ENCODE measurements at regions not wholly inside any gene's neighbourhood (a gene's known extent, or its start where the extent isn't known, plus 50 kb on each side); places are given as distances from the start of the nearest gene placed in this dataset.

DNA sequence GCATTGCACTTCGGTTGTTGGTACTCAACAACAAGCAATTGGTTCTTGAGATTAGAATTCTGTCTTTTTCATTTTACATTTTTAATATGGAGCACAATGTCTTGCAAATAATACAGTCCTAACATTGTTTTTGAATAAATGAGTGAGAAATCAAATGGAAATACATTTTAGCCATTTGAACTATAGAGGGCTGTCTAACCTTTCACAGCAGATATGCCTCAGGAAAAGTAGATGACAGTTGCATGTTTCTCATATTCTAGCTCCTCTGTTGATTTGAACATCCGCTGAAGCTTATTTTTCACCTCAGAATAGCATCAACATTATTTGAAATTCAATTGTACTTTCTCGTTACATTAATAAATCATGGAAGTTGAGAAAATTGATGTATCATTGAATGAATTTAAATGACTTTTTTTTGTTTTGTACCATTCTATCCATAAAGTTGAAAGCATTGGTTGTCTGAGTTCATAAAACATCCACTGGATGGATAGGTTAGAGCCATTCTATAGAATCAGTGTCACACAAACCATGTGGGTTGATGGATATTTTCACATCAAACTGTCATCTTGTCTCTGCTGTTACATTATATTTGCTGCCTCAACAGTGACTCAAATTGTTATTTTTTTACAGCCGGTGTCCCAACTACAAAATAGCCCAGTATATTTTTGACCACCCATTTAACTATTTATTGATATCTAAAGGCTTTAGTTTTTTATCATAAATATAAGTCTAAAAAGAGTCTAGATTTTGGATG lies 928.3 kb downstream of the NSUN3 start:
- H3K9ac ChIP-seq (ENCODE audit: low read depth, low read length) = no peak overlapping the region
- no peaks in the 10 kb centered on the region for H3K36me3 ChIP-seq (ENCODE audit: control insufficient read depth, insufficient read depth, low read length)
- H3K27me3 ChIP-seq (ENCODE audit: control insufficient read depth, insufficient read depth, low read length) = no peaks in the 10 kb centered on the region
- H3K4me1 ChIP-seq (ENCODE audit: control insufficient read depth, insufficient read depth, low read length) = no peaks in the 10 kb centered on the region
- no peak overlapping the region for H3K4me3 ChIP-seq (ENCODE audit: low read depth, low read length)
- H3K9me3 ChIP-seq (ENCODE audit: control insufficient read depth, insufficient read depth, low read length) = no peaks in the 10 kb centered on the region

- Histone ChIP-seq H3K36me3 (ENCODE audit: control insufficient read depth, insufficient read depth, low read length) (no peaks in the 10 kb centered on the region), H3K9ac (ENCODE audit: low read depth, low read length) (no peak overlapping the region), H3K27me3 (ENCODE audit: control insufficient read depth, insufficient read depth, low read length) (no peaks in the 10 kb centered on the region), H3K9me3 (ENCODE audit: control insufficient read depth, insufficient read depth, low read length) (no peaks in the 10 kb centered on the region), H3K4me1 (ENCODE audit: control insufficient read depth, insufficient read depth, low read length) (no peaks in the 10 kb centered on the region), H3K4me3 (ENCODE audit: low read depth, low read length) (no peak overlapping the region)
Observed at GRCh38 chr3:94996743-94997142, 933.9 kb downstream of the NSUN3 start.

DNA sequence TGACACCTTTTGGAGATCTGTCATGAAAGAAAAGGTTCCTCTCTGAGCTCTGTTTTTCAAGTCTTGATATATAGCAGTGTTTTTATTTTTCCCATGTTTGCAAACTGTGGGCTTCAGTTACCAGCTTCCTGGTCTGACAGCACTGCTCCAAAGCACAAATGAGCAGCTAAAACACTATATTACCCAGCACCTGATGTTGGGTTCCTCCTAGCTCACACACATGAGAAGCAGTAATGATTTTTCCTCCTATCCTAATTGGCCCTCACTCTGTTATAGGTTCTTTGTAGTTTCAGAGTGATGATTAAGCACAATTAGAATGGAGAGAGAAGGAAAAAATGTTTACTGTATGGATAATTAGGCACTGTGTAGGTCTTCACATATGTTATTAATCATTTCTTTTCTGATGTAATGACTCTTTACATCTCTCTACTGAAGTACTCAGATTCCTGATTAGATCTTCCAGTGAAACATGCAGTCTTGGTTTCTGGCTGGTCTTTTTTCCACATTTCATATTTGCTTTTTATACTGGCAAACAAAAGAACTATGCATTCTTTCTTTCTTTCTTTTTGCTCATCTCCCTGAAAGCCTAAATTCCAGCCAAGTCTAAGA lies 939.7 kb downstream of the NSUN3 start:
- Histone ChIP-seq H3K36me3 (ENCODE audit: control insufficient read depth, insufficient read depth, low read length) (no peaks in the 10 kb centered on the region), H3K9ac (ENCODE audit: low read depth, low read length) (no peak overlapping the region), H3K9me3 (ENCODE audit: control insufficient read depth, insufficient read depth, low read length) (no peaks in the 10 kb centered on the region), H3K27me3 (ENCODE audit: control insufficient read depth, insufficient read depth, low read length) (no peaks in the 10 kb centered on the region), H3K4me1 (ENCODE audit: control insufficient read depth, insufficient read depth, low read length) (peaks cover 4% of the 10 kb centered on the region), H3K4me3 (ENCODE audit: low read depth, low read length) (no peak overlapping the region)

DNA sequence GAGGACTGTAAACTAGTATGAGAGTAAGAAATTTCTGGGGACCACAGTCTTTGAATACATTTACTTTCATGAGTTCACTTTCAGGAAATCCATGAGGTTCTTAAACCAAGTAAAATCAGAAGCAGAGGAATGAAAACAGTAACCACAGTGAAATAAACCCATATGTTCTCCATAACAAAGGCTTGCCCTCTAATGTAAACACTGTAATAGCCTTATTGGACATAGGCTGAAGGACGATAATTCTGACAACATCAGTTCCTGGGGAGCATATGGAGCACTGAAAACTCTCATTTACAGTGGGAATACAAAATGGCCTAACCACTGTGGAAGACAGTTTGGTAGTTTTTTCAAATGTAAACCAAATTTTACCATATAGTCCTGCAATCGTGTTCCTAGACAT lies 965.8 kb downstream of the NSUN3 start:
- Histone ChIP-seq H3K9me3 (ENCODE audit: control insufficient read depth, insufficient read depth, low read length) (no peaks in the 10 kb centered on the region), H3K4me1 (ENCODE audit: control insufficient read depth, insufficient read depth, low read length) (no peaks in the 10 kb centered on the region), H3K27me3 (ENCODE audit: control insufficient read depth, insufficient read depth, low read length) (no peaks in the 10 kb centered on the region), H3K9ac (ENCODE audit: low read depth, low read length) (no peak overlapping the region), H3K36me3 (ENCODE audit: control insufficient read depth, insufficient read depth, low read length) (no peaks in the 10 kb centered on the region), H3K4me3 (ENCODE audit: low read depth, low read length) (no peak overlapping the region)

- Histone ChIP-seq H3K27me3 (ENCODE audit: control insufficient read depth, insufficient read depth, low read length) (no peaks in the 10 kb centered on the region), H3K9me3 (ENCODE audit: control insufficient read depth, insufficient read depth, low read length) (no peaks in the 10 kb centered on the region), H3K4me1 (ENCODE audit: control insufficient read depth, insufficient read depth, low read length) (no peaks in the 10 kb centered on the region), H3K36me3 (ENCODE audit: control insufficient read depth, insufficient read depth, low read length) (no peaks in the 10 kb centered on the region), H3K9ac (ENCODE audit: low read depth, low read length) (no peak overlapping the region), H3K4me3 (ENCODE audit: low read depth, low read length) (no peak overlapping the region)
Observed at GRCh38 chr3:95029644-95030043, 966.8 kb downstream of the NSUN3 start.

DNA sequence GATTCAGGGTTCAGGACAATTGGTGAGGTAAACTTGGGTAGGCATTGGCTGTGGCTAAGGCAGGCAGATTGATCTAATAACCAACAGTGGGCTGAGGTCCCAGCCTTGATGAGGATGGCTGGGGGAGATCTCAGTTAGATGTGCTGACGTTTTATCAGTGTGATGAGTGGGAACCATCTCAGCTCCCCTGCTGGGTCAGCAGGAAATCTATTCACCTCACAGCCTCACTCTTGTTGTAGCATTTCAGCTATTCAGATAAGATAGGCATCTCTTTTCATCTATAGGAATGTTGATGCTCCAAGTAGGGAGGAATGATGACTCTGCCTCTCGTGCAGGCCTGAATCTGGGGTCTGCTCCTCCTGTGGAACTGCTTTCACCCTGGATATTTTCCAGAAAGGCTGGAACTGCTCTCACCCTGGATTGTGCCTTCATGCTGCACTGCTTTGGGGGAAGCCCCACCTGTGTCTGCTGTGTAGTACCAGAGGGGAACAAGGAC lies 973.7 kb downstream of the NSUN3 start:
- Histone ChIP-seq H3K4me1 (ENCODE audit: control insufficient read depth, insufficient read depth, low read length) (no peaks in the 10 kb centered on the region), H3K27me3 (ENCODE audit: control insufficient read depth, insufficient read depth, low read length) (no peaks in the 10 kb centered on the region), H3K9ac (ENCODE audit: low read depth, low read length) (no peak overlapping the region), H3K4me3 (ENCODE audit: low read depth, low read length) (no peak overlapping the region), H3K36me3 (ENCODE audit: control insufficient read depth, insufficient read depth, low read length) (no peaks in the 10 kb centered on the region), H3K9me3 (ENCODE audit: control insufficient read depth, insufficient read depth, low read length) (no peaks in the 10 kb centered on the region)

GRCh38 chr3:95037097-95037496 lies 974.2 kb downstream of the NSUN3 start:
- H3K9me3 ChIP-seq (ENCODE audit: control insufficient read depth, insufficient read depth, low read length) = no peaks in the 10 kb centered on the region
- no peaks in the 10 kb centered on the region for H3K36me3 ChIP-seq (ENCODE audit: control insufficient read depth, insufficient read depth, low read length)
- no peak overlapping the region for H3K4me3 ChIP-seq (ENCODE audit: low read depth, low read length)
- H3K4me1 ChIP-seq (ENCODE audit: control insufficient read depth, insufficient read depth, low read length) = no peaks in the 10 kb centered on the region
- no peak overlapping the region for H3K9ac ChIP-seq (ENCODE audit: low read depth, low read length)
- H3K27me3 ChIP-seq (ENCODE audit: control insufficient read depth, insufficient read depth, low read length) = no peaks in the 10 kb centered on the region

DNA sequence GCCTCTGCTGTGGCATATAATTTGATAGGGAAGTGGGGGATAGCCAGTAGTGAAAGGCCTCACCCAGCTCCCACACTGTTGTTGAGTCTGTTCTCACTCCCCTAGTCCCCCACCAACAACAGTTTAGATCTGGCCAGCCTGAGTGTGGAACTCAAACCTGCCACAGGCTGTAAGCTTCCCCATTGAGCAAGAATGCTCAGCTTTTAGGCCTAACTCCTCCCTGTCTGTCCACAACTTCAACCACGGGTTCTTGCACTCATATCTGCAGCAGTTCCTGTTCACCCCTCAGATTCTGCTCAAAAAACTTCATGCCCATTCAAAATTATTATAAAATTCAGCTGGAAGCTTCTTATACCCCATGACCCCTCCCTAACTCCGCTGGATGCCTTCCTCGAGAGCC lies 975.1 kb downstream of the NSUN3 start:
- Histone ChIP-seq H3K36me3 (ENCODE audit: control insufficient read depth, insufficient read depth, low read length) (no peaks in the 10 kb centered on the region), H3K4me1 (ENCODE audit: control insufficient read depth, insufficient read depth, low read length) (no peaks in the 10 kb centered on the region), H3K27me3 (ENCODE audit: control insufficient read depth, insufficient read depth, low read length) (no peaks in the 10 kb centered on the region), H3K9ac (ENCODE audit: low read depth, low read length) (no peak overlapping the region), H3K9me3 (ENCODE audit: control insufficient read depth, insufficient read depth, low read length) (no peaks in the 10 kb centered on the region), H3K4me3 (ENCODE audit: low read depth, low read length) (no peak overlapping the region)

DNA sequence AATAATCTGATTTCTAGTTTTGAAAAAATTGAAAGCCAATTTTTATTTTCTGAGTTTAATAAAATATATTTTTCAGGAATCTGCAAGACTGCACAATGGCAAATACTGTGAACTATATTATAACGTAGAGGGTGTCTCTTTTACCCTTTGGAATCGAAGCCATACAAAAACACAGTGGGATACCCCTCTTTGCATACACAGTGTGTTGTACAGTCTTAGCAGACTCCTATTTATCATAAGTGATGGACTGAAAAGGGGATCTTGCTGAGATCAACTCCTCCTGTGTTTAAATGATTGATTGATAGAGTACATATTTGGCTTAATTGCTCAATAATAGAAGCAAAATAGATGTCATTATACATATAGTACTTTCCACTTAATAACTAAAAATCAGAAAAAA lies 981.2 kb downstream of the NSUN3 start:
- Histone ChIP-seq H3K36me3 (ENCODE audit: control insufficient read depth, insufficient read depth, low read length) (no peaks in the 10 kb centered on the region), H3K27me3 (ENCODE audit: control insufficient read depth, insufficient read depth, low read length) (no peaks in the 10 kb centered on the region), H3K9ac (ENCODE audit: low read depth, low read length) (no peak overlapping the region), H3K4me3 (ENCODE audit: low read depth, low read length) (no peak overlapping the region), H3K4me1 (ENCODE audit: control insufficient read depth, insufficient read depth, low read length) (no peaks in the 10 kb centered on the region), H3K9me3 (ENCODE audit: control insufficient read depth, insufficient read depth, low read length) (no peaks in the 10 kb centered on the region)

GRCh38 chr3:95048564-95048963 lies 985.7 kb downstream of the NSUN3 start:
- Histone ChIP-seq H3K27me3 (ENCODE audit: control insufficient read depth, insufficient read depth, low read length) (no peaks in the 10 kb centered on the region), H3K9ac (ENCODE audit: low read depth, low read length) (no peak overlapping the region), H3K4me3 (ENCODE audit: low read depth, low read length) (no peak overlapping the region)

GRCh38 chr3:95049841-95050240 lies 987.0 kb downstream of the NSUN3 start:
- no peak overlapping the region for H3K9ac ChIP-seq (ENCODE audit: low read depth, low read length)
- H3K36me3 ChIP-seq (ENCODE audit: control insufficient read depth, insufficient read depth, low read length) = no peaks in the 10 kb centered on the region
- H3K4me3 ChIP-seq (ENCODE audit: low read depth, low read length) = no peak overlapping the region
- H3K9me3 ChIP-seq (ENCODE audit: control insufficient read depth, insufficient read depth, low read length) = no peaks in the 10 kb centered on the region
- no peaks in the 10 kb centered on the region for H3K4me1 ChIP-seq (ENCODE audit: control insufficient read depth, insufficient read depth, low read length)
- no peaks in the 10 kb centered on the region for H3K27me3 ChIP-seq (ENCODE audit: control insufficient read depth, insufficient read depth, low read length)

More at GRCh38 chr3:95048564-95048963, 985.7 kb downstream of the NSUN3 start:
- Histone ChIP-seq H3K9me3 (ENCODE audit: control insufficient read depth, insufficient read depth, low read length) (no peaks in the 10 kb centered on the region), H3K36me3 (ENCODE audit: control insufficient read depth, insufficient read depth, low read length) (no peaks in the 10 kb centered on the region), H3K4me1 (ENCODE audit: control insufficient read depth, insufficient read depth, low read length) (no peaks in the 10 kb centered on the region)

GRCh38 chr3:95055288-95055687 lies 992.4 kb downstream of the NSUN3 start:
- Histone ChIP-seq H3K9me3 (ENCODE audit: control insufficient read depth, insufficient read depth, low read length) (no peaks in the 10 kb centered on the region), H3K9ac (ENCODE audit: low read depth, low read length) (no peak overlapping the region), H3K4me3 (ENCODE audit: low read depth, low read length) (no peak overlapping the region), H3K36me3 (ENCODE audit: control insufficient read depth, insufficient read depth, low read length) (no peaks in the 10 kb centered on the region), H3K4me1 (ENCODE audit: control insufficient read depth, insufficient read depth, low read length) (no peaks in the 10 kb centered on the region), H3K27me3 (ENCODE audit: control insufficient read depth, insufficient read depth, low read length) (no peaks in the 10 kb centered on the region)
